Fibroblast of the conjunctiva (primary cell): ENCODE measurements at regions not wholly inside any gene's neighbourhood (a gene's known extent, or its start where the extent isn't known, plus 50 kb on each side); places are given as distances from the start of the nearest gene placed in this dataset.
"Not testable (repeated sequence)": the region's sequence is repeated elsewhere in the genome, so short reads cannot be mapped to it uniquely, and the experiment has no call there.

ENCODE experiments used
- DNase-seq: peaks from one replicate; pipeline ENCODE4 v3.0.0-alpha.2; 2010; ENCODE audit warnings: low read depth

- no peak for DNase-seq
These were observed 50.7 kb upstream of the AP4E1 start for GRCh38 chr15:50857763-50858162.

- DNase-seq: peak; percentile 13
These were observed 53.6 kb upstream of the AP4E1 start for GRCh38 chr15:50854601-50855490.

GRCh38 chr15:50850003-50850402 is 58.5 kb upstream of the AP4E1 start:
- DNase-seq: no peak

- no peak for DNase-seq
These were observed 60.1 kb upstream of the AP4E1 start for GRCh38 chr15:50848349-50848748.

GRCh38 chr15:50845181-50845580 is 63.3 kb upstream of the AP4E1 start:
- DNase-seq: not testable (repeated sequence)

- DNase-seq: no peak
These were observed 68.0 kb upstream of the AP4E1 start for GRCh38 chr15:50840520-50840919.

GRCh38 chr15:50837256-50837770 is 71.2 kb upstream of the AP4E1 start:
- DNase-seq: no peak

- no peak for DNase-seq
These were observed 65.2 kb upstream of the SPPL2A start for GRCh38 chr15:50830477-50831354.

GRCh38 chr15:50828610-50829206 is 63.2 kb upstream of the SPPL2A start:
- DNase-seq: peak; percentile 51

- DNase-seq: no peak
These were observed 60.4 kb upstream of the SPPL2A start for GRCh38 chr15:50825946-50826345.

GRCh38 chr15:50824514-50824913 is 59.0 kb upstream of the SPPL2A start:
- peak; percentile 6 for DNase-seq

GRCh38 chr15:50823281-50823680 is 57.8 kb upstream of the SPPL2A start:
- DNase-seq: no peak

- no peak for DNase-seq
These were observed 56.0 kb upstream of the SPPL2A start for GRCh38 chr15:50821476-50821875.

GRCh38 chr15:50820808-50821382 is 55.4 kb upstream of the SPPL2A start:
- DNase-seq: no peak

GRCh38 chr15:50819344-50819743 is 53.8 kb upstream of the SPPL2A start:
- DNase-seq: no peak

GRCh38 chr15:50815958-50816590 is 50.6 kb upstream of the SPPL2A start:
- DNase-seq: no peak
